SK-N-SH (cell line): ENCODE measurements at regions not wholly inside any gene's neighbourhood (a gene's known extent, or its start where the extent isn't known, plus 50 kb on each side); places are given as distances from the start of the nearest gene placed in this dataset.

Experiments
- CTCF ChIA-PET: fragments of 300-600, 350-600 bp; formaldehyde crosslinking; extraction: SDS; loops from one replicate; lab custom pipeline; 2021; lab: Yijun Ruan, JAX
- POLR2A ChIA-PET: fragments of 350-600 bp; sonication (Branson Sonifier 250); formaldehyde crosslinking; extraction: SDS; loops from one replicate; lab custom pipeline; 2020; ENCODE audit warnings: antibody characterized with exemption, inconsistent platforms; lab: Yijun Ruan, JAX
- DNase-seq: peaks from one replicate; pipeline ENCODE4 v3.0.0; 2012
- H2AFZ ChIP-seq: fragments of 200-600 bp; sonication (generic); 2 replicates; pipeline ENCODE4 v1.8.1; 2016; ENCODE audit warnings: antibody characterized with exemption, mild to moderate bottlenecking, low read depth
- H3F3A ChIP-seq: fragments of 200-600 bp; sonication (generic); replicated peaks from 2 replicates; pipeline ENCODE3; 2016; ENCODE audit warnings: antibody characterized with exemption, mild to moderate bottlenecking; ENCODE audit not compliant: insufficient read depth
- H3K27ac ChIP-seq, 2 experiments: fragments of 200-500 bp in 1 of 2; fragments of 200-600 bp in 1 of 2; sonication (Bioruptor generic) in 1 of 2; sonication (generic), shearing (Covaris generic) in 1 of 2; 2 replicates each; pipeline versions ENCODE4 v1.5.1 to v1.6.1; 2014 to 2016; ENCODE audit warnings: low read depth in 2 of 2, inconsistent platforms in 1 of 2, low read length in 1 of 2, mild to moderate bottlenecking in 1 of 2, mixed read lengths in 1 of 2
- H3K27me3 ChIP-seq: fragments of 200-600 bp; sonication (generic), shearing (Covaris generic); 2 replicates; pipeline ENCODE4 v1.6.1; 2016; ENCODE audit warnings: mixed run types; ENCODE audit not compliant: insufficient read depth
- H3K36me3 ChIP-seq, 2 experiments: fragments of 200-500 bp in 1 of 2; fragments of 200-600 bp in 1 of 2; sonication (Bioruptor generic) in 1 of 2; sonication (generic) in 1 of 2; replicated peaks in 1 of 2; 2 replicates each; pipeline versions ENCODE3 to v1.5.1; 2014 to 2016; ENCODE audit warnings: low read length in 1 of 2, mild to moderate bottlenecking in 1 of 2; ENCODE audit not compliant: insufficient read depth in 2 of 2, control insufficient read depth in 1 of 2
- H3K4me1 ChIP-seq, 2 experiments: fragments of 200-500 bp in 1 of 2; fragments of 200-600 bp in 1 of 2; sonication (Bioruptor generic) in 1 of 2; sonication (generic), shearing (Covaris generic) in 1 of 2; 2 replicates each; pipeline versions ENCODE4 v1.5.1 to v1.6.1; 2014 to 2016; ENCODE audit warnings: low read depth in 1 of 2, low read length in 1 of 2, mixed run types in 1 of 2; ENCODE audit not compliant: insufficient read depth in 2 of 2, control insufficient read depth in 1 of 2
- H3K4me2 ChIP-seq: fragments of 200-600 bp; sonication (generic), shearing (Covaris generic); 2 replicates; pipeline ENCODE4 v1.6.1; 2017; ENCODE audit warnings: mixed run types
- H3K4me3 ChIP-seq, 2 experiments: fragments of 200-500 bp in 1 of 2; fragments of 200-600 bp in 1 of 2; sonication (Bioruptor generic) in 1 of 2; sonication (generic), shearing (Covaris generic) in 1 of 2; 2 replicates each; pipeline versions ENCODE4 v1.5.1 to v1.8.1; 2014 to 2016; ENCODE audit warnings: low read depth in 2 of 2, inconsistent platforms in 1 of 2, low read length in 1 of 2, mild to moderate bottlenecking in 1 of 2, mixed read lengths in 1 of 2, moderate library complexity in 1 of 2
- H3K79me2 ChIP-seq: fragments of 200-600 bp; sonication (generic); 2 replicates; pipeline ENCODE4 v1.8.1; 2017; ENCODE audit warnings: mild to moderate bottlenecking; ENCODE audit not compliant: insufficient read depth
- H3K9ac ChIP-seq: fragments of 200-600 bp; sonication (generic); 2 replicates; pipeline ENCODE4 v1.6.1; 2017; ENCODE audit warnings: mixed run types
- H3K9me2 ChIP-seq: fragments of 200-600 bp; sonication (generic); 2 replicates; pipeline ENCODE4 v1.6.1; 2017; ENCODE audit warnings: mixed run types
- H3K9me3 ChIP-seq: fragments of 200-600 bp; sonication (generic); 2 replicates; pipeline ENCODE4 v1.6.1; 2017; ENCODE audit warnings: mixed run types, mild to moderate bottlenecking, moderate library complexity
- H4K20me1 ChIP-seq: fragments of 200-600 bp; sonication (generic); 2 replicates; pipeline ENCODE4 v1.6.1; 2017; ENCODE audit warnings: mild to moderate bottlenecking, mixed run types; ENCODE audit not compliant: insufficient read depth
- CHD2 ChIP-seq: fragments of 150-350 bp; IDR thresholded peaks from 2 replicates; pipeline ENCODE4 v1.6.1; 2018; ENCODE audit warnings: low read length; ENCODE audit not compliant: partially characterized antibody
- CTCF ChIP-seq: fragments of 200-600 bp; sonication (generic); IDR thresholded peaks from 2 replicates; pipeline ENCODE4 v1.6.1; 2017; ENCODE audit warnings: antibody characterized with exemption, mild to moderate bottlenecking, moderate library complexity
- ELF1 ChIP-seq: IDR thresholded peaks from 2 replicates; pipeline ENCODE4 v1.4.0; 2012
- FOXJ3 ChIP-seq: sonication (generic); formaldehyde crosslinking; IDR thresholded peaks from 2 replicates; pipeline ENCODE4 v1.5.1; 2020; ENCODE audit warnings: mild to moderate bottlenecking, missing genetic modification reagents
- FOXM1 ChIP-seq: IDR thresholded peaks from 2 replicates; pipeline ENCODE4 v1.4.0; 2012; ENCODE audit warnings: low read depth, mild to moderate bottlenecking
- GABPA ChIP-seq: IDR thresholded peaks from 2 replicates; pipeline ENCODE4 v1.4.0; 2012; ENCODE audit warnings: low read depth, mild to moderate bottlenecking
- GATA2 ChIP-seq: sonication (generic); formaldehyde crosslinking; IDR thresholded peaks from 2 replicates; pipeline ENCODE4 v1.5.0; 2020; ENCODE audit warnings: mild to moderate bottlenecking, missing genetic modification reagents
- MEF2A ChIP-seq: IDR thresholded peaks from 2 replicates; pipeline ENCODE4 v1.4.0; 2012; ENCODE audit warnings: low read depth, borderline replicate concordance
- RAD21 ChIP-seq: IDR thresholded peaks from 2 replicates; pipeline ENCODE4 v1.6.1; 2012; ENCODE audit warnings: mild to moderate bottlenecking, low read length
- RCOR1 ChIP-seq: fragments of 150-350 bp; IDR thresholded peaks from 2 replicates; pipeline ENCODE4 v1.6.1; 2017; ENCODE audit warnings: antibody characterized with exemption, low read length
- REST ChIP-seq: IDR thresholded peaks from 2 replicates; pipeline ENCODE4 v1.6.1; 2012; ENCODE audit warnings: mild to moderate bottlenecking, low read depth, low read length, moderate library complexity
- RFX5 ChIP-seq: IDR thresholded peaks from 2 replicates; pipeline ENCODE4 v1.6.1; 2012; ENCODE audit warnings: mild to moderate bottlenecking, improper control_type of control experiment, low read length
- RXRA ChIP-seq: IDR thresholded peaks from 2 replicates; pipeline ENCODE4 v1.4.0; 2012; ENCODE audit warnings: low read depth, mild to moderate bottlenecking, borderline replicate concordance
- TAF1 ChIP-seq: IDR thresholded peaks from 2 replicates; pipeline ENCODE4 v1.6.1; 2012; ENCODE audit warnings: low read depth, mild to moderate bottlenecking, low read length, moderate library complexity, borderline replicate concordance
- WGBS: methylation state at CpG from one replicate; pipeline ENCODE4 v1.1.6; 2017; ENCODE audit warnings: low lambda C conversion rate; 5-methylcytosine and 5-hydroxymethylcytosine counted together

GRCh38 chr4:30879855-30880598 is 159.9 kb downstream of the PCDH7 start:
- Histone ChIP-seq H3K9me3 (no peaks in the 10 kb centered on the region), H3K4me3 (no peak overlapping the region), H3K27ac (no peak overlapping the region), H3K27me3 (no peaks in the 10 kb centered on the region), H3K9ac (no peak overlapping the region), H3K4me2 (no peak overlapping the region), H4K20me1 (no peaks in the 10 kb centered on the region), H3F3A (no peaks in the 10 kb centered on the region), H3K36me3 (no peaks in the 10 kb centered on the region), H3K79me2 (no peaks in the 10 kb centered on the region), H3K9me2 (no peaks in the 10 kb centered on the region), H3K4me1 (no peaks in the 10 kb centered on the region), H2AFZ (no peak overlapping the region)
- ChIA-PET POLR2A (no interaction called here), CTCF (interaction anchor here (0.7 to 0.9 kb wide), 2 partner anchors 14 to 166 kb away, joined by 3 read pairs; no protein-coding TSS in a partner anchor)
- no peak for TF ChIP-seq RCOR1
- no peak for TF ChIP-seq FOXJ3
- no peak for TF ChIP-seq ELF1
- TF ChIP-seq FOXM1 = no peak
- no peak for TF ChIP-seq REST
- no peak for TF ChIP-seq MEF2A
- no peak for TF ChIP-seq GABPA
- no peak for TF ChIP-seq RXRA
- DNase-seq = no peak

GRCh38 chr4:30881985-30882384 is 161.8 kb downstream of the PCDH7 start:
- Histone ChIP-seq H3K79me2 (no peaks in the 10 kb centered on the region), H3K9ac (no peak overlapping the region), H3K4me2 (no peak overlapping the region), H3K9me2 (no peaks in the 10 kb centered on the region), H3K36me3 (no peaks in the 10 kb centered on the region), H3K27me3 (no peaks in the 10 kb centered on the region), H3K9me3 (no peaks in the 10 kb centered on the region), H3K4me1 (no peaks in the 10 kb centered on the region), H3K27ac (no peak overlapping the region), H4K20me1 (no peaks in the 10 kb centered on the region), H2AFZ (no peak overlapping the region), H3F3A (no peaks in the 10 kb centered on the region), H3K4me3 (no peak overlapping the region)
- DNase-seq = no peak
- CTCF ChIA-PET = no interaction called here
- POLR2A ChIA-PET = no interaction called here
- 36% methylated on average over 2 of the region's 2 CpGs for WGBS
- TF ChIP-seq RAD21 (no peak), TAF1 (no peak), RFX5 (no peak), CTCF (no peak), GATA2 (no peak), CHD2 (no peak), GABPA (no peak), RCOR1 (no peak)
